GM18858 (cell line): ENCODE measurements at regions not wholly inside any gene's neighbourhood (a gene's known extent, or its start where the extent isn't known, plus 50 kb on each side); places are given as distances from the start of the nearest gene placed in this dataset.
"Not testable (repeated sequence)": the region's sequence is repeated elsewhere in the genome, so short reads cannot be mapped to it uniquely, and the experiment has no call there.

Experiments
- ATAC-seq: cut with Tn5 transposase; IDR thresholded peaks from one replicate; pipeline ENCODE4 v1.9.1; 2021; ENCODE audit not compliant: unreplicated experiment

DNA sequence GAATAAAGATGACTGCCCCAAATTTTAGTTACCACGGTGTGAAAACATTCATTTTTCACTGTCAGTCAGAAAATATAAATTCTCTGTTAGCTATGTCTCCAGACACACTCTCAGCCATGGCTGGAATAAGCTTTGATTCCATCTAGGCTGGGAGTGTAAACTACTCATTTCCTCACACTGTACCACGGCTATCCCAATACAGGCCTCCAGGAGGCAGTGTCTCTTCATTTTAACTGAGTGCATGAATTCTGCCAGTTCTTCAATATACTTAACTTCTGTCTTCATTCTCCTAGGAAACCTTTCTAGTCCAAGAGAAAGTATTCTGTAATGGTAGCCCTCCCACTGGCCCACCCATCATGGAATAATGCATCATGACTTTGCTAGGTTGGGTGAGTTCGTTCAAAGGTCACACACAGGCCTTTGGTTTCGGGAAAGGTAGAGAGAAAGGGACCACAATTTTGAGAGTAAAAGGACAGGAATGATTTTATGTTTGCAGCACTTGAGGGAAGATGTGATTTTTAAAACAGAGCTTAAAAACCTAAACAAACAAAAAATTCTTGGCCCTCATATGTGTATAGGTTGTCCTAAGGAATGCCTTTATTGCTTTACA lies 381.1 kb downstream of the SEC23A start:
- ATAC-seq, result peak; percentile 89

DNA sequence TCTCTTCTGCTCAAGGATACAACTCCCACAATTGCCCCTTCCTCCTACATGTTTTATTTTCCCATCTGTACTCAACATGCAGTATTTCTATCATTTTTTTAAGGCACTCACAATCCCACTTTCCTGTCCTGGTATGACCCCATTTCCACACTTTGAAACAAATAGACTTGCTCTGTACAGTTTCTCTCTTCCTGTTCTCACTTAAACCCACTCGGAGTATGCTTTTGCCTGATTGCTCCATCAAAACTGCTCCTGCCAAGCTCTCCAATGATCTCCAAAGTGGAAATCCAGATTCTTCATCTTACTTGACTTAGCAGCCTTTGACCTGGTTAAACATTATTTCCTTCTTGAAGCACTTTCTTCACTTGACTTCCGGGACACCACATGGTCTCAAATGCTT lies 384.5 kb downstream of the SEC23A start:
- no peak for ATAC-seq

GRCh38 chr14:38716926-38717325 lies 386.1 kb downstream of the SEC23A start:
- ATAC-seq, result no peak

DNA sequence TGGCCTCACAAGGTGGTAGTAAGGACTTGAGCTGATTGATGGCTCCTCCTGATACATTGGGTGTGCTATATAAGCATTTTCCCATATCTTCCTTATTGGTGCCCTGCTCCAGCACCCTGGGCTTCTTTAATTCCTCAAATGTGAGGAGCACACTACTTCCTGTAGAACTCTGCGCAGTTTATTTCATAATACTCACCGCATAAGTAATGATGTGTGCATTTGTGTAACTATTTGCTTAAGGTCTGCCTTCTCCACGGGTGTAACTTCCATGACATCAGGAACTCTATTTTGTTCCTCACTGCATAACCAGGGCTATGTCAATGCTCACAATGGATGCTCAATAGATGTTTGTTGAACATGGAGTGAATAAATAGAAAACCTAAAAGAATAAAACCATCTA lies 392.2 kb downstream of the SEC23A start:
- no peak for ATAC-seq

DNA sequence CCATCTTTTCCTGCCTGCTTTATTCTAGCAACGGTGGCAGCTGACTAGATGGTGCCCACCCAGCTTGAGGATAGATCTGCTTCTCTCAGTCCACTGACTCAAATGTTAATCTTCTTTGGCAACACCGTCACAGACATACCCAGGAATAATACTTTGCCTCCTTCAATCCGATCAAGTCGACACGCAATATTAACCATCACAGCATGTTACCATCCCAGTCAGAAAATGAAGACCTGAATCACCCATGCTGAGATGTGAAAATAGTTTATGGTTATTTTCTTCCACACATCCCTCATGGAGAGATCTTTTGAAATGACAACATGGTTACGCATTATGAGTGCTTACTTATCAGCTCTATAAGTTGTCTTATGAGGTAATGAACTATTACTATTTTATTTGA lies 392.8 kb downstream of the SEC23A start:
- no peak for ATAC-seq

DNA sequence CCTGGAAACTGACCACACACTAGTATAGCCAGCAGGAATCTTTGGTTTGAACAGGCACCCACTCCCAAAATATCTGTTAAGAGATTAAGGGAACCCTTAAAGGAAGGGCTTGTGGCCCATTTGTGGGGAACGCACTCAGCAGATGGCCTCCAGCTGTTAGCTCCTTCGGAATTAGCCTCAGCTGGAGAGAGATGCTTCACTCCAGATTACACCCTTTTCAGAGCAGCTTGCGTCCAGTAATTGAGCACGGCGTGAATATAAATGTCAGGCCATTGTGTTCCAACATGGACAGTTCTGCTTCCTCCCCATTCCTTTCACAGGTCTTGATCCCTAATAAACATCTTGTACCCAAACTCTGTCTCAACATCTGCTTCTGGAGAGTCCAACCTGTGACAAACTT lies 397.8 kb downstream of the SEC23A start:
- ATAC-seq, result no peak

GRCh38 chr14:38704220-38704619 lies 398.8 kb downstream of the SEC23A start:
- ATAC-seq, result no peak

GRCh38 chr14:38696925-38697324 lies 406.1 kb downstream of the SEC23A start:
- ATAC-seq, result no peak

DNA sequence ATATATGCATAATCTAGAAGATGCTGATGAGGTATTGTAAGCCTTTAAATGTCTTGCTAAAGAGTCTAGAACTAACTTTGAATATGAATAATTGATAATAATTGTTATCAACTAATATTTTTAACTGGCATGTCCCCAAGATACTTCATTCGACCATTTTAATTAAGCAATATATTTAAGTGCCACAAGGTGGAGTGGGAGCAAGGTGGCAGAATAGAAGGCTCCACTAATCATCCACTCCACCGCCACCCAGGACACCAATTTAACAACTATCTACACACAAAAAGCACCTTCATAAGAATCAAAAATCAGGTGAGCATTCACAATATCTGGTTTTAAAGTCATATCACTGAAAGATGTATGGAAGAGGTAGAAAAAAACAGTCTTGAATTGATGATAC lies 409.6 kb downstream of the SEC23A start:
- ATAC-seq, result no peak

GRCh38 chr14:38669027-38669426 lies 413.1 kb upstream of the CLEC14A start:
- ATAC-seq, result no peak

- ATAC-seq, result no peak
Measured at GRCh38 chr14:38663382-38663781, 407.5 kb upstream of the CLEC14A start.

- no peak for ATAC-seq
Measured at GRCh38 chr14:38662781-38663180, 406.9 kb upstream of the CLEC14A start.

- no peak for ATAC-seq
Measured at GRCh38 chr14:38646391-38646790, 390.5 kb upstream of the CLEC14A start.

- not testable (repeated sequence) for ATAC-seq
Measured at GRCh38 chr14:38634913-38635312, 379.0 kb upstream of the CLEC14A start.

DNA sequence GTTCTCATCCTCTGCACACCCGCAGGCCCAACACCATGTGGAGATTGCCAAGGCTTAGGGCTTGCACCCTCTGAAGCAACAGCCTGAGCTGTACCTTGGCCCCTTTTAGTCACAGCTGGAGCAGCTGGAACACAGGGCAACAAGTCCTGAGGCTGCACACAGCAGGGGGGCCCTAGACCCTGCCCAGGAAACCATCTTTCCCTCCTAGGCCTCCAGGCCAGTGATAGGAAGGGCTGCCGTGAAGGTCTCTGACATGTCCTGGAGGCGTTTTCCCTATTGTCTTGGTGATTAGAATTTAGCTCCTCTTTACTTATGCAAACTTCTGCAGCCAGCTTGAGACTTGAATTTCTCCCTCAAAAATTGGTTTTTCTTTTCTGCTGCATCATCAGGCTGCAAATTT lies 373.5 kb upstream of the CLEC14A start:
- ATAC-seq, result no peak

GRCh38 chr14:38627163-38627562 lies 371.3 kb upstream of the CLEC14A start:
- ATAC-seq, result no peak

DNA sequence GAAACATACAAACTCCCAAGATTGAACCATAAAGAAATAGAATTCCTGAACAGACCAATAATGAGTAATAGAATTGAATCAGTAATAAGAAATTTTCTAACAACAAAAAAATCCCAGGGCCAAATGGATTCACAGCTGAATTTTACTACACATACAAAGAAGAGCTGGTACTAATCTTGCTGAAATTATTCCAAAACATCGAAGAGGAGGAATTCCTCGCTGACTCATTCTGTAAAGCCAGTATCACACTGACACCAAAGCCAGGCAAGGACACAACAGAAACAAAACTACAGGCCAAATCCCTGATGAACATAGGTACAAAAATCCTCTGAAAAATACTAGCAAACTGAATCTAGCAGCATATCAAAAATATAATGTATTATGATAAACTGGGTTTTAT lies 367.8 kb upstream of the CLEC14A start:
- ATAC-seq, result no peak

GRCh38 chr14:38618514-38618913 lies 362.6 kb upstream of the CLEC14A start:
- ATAC-seq, result no peak

GRCh38 chr14:38616959-38617358 lies 361.1 kb upstream of the CLEC14A start:
- no peak for ATAC-seq

DNA sequence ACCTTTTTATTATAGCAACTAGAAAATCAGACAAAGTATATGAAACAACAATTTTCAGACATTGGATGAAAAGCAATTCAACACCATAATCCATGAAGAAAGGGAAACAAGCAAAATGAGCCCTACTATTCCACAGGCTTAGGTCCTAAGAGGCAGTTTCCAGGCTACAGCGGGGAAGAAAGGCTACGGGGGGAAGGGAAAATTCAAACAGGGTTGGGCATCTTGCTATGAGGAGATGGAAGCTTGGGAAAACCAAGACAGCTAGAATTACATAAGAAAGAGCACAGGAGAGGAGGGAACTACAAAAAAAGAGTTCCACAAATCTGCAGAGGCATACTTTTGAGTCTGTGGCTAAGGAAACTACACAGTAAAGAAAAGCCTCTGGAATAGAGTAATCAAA lies 356.0 kb upstream of the CLEC14A start:
- no peak for ATAC-seq

- ATAC-seq, result no peak
Measured at GRCh38 chr14:38608244-38608643, 352.4 kb upstream of the CLEC14A start.

GRCh38 chr14:38605193-38606114 lies 349.6 kb upstream of the CLEC14A start:
- ATAC-seq, result no peak
